GM20000 (cell line): ENCODE measurements at regions not wholly inside any gene's neighbourhood (a gene's known extent, or its start where the extent isn't known, plus 50 kb on each side); places are given as distances from the start of the nearest gene placed in this dataset.

Experiments used
- DNase-seq: peaks from one replicate; pipeline ENCODE4 v3.0.0; 2012; ENCODE audit warnings: low spot score
- TF ChIP-seq, protein P1 (sequence below): IDR thresholded peaks from 2 replicates; pipeline ENCODE4 v1.5.1; 2012; ENCODE audit warnings: mild to moderate bottlenecking, control low read depth; ENCODE audit errors: extremely low read depth, missing control alignments

DNA sequence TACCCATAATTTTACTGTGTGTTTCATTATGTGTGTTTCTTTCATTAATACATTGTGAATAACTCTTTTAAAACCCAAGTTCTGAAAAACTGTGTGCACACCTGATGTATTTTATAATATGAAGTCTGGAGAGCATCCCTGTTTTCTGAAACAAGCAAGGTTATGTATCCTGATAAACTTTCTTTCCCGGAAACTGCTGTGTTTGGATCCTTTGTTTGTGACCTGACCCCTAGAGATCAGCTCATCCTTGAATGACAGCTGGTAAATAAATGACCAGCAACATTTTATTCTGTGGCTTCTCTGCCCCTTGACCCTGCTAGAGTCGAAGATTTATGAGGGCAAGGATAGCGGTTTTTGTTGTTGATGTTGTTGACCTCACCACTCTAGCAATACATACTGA lies 535.6 kb upstream of the ZFP42 start:
- DNase-seq = no peak
- TF ChIP-seq, protein P1, sequence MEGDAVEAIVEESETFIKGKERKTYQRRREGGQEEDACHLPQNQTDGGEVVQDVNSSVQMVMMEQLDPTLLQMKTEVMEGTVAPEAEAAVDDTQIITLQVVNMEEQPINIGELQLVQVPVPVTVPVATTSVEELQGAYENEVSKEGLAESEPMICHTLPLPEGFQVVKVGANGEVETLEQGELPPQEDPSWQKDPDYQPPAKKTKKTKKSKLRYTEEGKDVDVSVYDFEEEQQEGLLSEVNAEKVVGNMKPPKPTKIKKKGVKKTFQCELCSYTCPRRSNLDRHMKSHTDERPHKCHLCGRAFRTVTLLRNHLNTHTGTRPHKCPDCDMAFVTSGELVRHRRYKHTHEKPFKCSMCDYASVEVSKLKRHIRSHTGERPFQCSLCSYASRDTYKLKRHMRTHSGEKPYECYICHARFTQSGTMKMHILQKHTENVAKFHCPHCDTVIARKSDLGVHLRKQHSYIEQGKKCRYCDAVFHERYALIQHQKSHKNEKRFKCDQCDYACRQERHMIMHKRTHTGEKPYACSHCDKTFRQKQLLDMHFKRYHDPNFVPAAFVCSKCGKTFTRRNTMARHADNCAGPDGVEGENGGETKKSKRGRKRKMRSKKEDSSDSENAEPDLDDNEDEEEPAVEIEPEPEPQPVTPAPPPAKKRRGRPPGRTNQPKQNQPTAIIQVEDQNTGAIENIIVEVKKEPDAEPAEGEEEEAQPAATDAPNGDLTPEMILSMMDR = no peak

DNA sequence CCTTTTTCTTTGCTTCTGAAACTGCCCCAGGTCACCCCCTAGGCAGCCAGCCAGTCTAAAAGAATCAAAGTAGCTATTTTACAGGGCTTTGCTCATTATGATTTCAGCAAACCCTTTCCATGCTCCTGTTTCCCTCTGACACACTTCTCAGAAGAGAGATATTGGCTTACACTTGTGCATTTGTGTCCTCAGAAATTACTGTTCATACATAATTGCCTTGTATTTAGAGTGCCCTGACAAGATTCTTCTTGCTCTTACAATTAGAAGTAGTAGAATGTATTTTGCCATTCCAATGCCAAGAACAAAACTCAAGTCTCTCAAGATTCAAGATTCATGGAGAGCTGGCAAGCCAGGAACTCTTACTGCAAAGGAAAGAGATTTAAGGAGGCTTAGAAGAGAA lies 531.0 kb upstream of the ZFP42 start:
- DNase-seq = no peak
- TF ChIP-seq, protein P1 = no peak

DNA sequence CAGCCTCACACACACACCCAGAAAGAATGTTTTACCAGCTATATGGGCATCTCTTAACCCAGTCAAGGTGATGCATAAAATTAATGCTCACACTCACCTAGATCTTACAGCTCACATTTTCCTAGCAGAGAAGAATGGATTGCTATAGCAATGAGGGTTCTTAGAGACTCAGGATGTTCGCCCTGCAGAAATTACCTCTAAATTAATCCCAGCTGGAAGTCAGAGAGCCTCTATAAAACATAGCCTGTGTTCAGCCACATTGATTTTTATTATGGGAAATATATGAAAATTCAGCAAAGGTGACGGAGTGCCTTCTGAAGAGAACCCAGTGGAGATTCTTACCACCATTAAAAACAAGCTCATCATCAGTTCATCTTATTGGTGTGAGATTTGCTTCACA lies 528.3 kb upstream of the ZFP42 start:
- DNase-seq = no peak
- TF ChIP-seq, protein P1 = no peak

DNA sequence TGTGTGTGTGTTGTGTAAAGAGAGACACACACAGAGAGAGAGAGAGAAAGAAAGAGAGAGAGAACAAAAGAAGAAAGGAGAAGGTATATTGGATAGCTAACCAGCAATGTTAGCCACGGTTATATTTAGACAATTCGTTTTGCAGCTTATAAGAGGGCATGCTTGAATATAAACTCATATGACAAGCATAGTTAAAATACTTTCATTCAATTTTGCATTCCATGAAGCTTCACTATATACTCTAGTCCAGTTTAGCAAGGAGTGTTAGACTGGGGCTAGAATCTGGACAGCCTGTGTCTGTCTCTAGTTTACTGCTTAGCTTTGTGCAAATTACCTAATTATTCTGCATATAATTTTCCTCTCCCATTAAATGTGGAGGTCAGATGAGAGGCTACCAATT lies 525.9 kb upstream of the ZFP42 start:
- DNase-seq = no peak
- TF ChIP-seq, protein P1 = no peak

DNA sequence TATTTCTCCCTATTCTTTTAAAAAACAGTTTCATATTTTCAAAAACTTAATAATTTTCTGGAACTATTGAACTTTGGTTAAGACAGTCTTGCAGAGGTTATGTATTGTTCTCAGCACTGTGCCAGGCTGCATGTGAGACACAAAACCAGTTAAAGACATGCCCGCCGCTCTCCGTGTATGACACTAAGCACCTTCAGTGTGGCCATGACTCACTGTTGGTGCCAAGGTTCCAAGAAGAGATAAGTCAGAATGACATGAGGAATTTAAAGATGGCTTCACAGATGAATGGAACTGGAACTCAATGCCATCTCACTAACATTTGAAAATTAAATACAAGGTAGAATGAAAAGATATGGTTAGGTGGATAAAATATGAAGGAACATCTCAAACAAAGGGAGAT lies 525.5 kb upstream of the ZFP42 start:
- TF ChIP-seq, protein P1 = no peak
- DNase-seq = no peak

DNA sequence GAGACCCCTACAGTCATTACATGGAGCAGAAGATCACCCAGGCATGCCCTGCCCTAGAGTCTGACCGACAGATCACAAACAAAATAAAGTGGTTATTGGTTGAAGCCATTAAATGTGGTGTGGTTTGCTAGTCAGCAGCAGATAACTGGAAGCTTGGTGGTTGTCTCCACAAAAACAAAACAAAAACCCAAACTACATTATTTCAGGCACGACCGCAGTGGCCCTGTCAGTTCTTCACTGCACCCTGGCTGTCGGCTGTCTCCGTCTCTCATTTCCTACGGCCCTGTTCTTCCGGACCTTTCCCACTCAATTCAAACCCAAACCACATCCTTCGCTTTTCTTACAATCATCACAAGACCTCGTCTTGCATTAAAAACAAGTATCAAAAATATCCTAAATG lies 521.3 kb upstream of the ZFP42 start:
- TF ChIP-seq, protein P1 = no peak

DNA sequence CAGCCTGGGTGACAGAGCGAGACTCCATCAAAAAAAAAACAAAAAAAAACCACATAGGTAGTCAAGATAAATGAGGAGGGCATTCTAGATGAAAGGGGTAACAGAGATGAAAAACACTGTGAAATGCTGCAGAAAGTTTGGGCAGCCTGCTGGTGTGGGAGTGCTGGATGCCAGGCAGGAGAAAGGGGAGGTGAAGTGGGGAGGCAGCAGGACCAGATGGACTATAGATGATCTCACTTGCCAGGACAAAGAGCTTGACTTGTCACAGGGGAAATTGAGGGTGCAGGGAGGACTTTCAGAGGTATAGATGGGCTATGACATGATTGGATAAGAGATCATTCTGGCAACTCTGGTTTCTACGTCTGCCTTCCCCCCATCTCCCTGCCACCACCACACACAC lies 519.7 kb upstream of the ZFP42 start:
- DNase-seq = no peak
- TF ChIP-seq, protein P1 = no peak

More for the DNA sequence above, 521.3 kb upstream of the ZFP42 start:
- DNase-seq = no peak

DNA sequence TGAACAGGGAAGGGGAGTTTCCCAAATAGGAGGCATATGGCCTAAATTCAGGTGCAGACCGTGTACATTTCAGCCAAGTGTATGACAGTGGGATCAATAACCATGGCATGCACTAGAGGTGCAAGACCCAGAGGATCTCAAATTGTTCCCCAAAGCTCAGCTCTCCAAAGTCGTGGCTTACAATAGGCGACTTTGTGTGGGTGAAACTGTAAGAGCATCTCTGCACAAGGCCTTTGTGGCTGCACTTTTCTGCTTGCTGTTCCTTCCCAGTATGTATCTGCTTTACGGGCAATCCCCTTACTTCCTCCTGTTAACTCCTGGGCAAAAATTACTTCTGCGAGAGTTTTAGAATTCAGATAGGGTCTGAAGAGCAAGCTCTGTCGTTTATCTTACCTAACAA lies 518.3 kb upstream of the ZFP42 start:
- TF ChIP-seq, protein P1 = no peak
- DNase-seq = no peak
